ENCODE measurements at regions not wholly inside any gene's neighbourhood (a gene's known extent, or its start where the extent isn't known, plus 50 kb on each side); places are given as distances from the start of the nearest gene placed in this dataset.

DNA sequence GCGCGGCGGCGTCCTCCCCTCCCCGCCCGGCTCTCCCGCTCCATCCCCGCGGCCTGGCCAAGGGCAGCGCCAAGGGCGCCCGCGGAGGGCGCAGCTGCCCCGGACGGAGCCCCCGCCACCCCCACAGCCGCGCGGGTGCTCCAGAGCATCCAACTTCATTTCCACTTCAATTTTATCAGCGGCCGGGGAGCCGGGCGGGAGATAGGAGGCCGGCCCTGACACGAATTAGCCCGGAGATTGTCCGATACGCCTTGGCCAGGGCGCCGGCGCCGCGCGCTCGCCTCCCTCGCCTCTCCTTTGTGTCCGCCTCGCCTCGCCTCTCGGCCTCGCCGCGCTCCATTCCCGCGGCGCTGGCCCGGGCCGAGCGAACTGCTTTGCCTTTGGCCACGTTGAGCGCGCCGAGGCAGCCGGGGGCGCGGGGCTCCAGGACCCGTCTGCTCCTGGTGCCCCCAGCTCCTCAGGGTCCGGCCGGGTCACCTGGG lies 129.1 kb upstream of the LHX1 start:
- TF ChIP-seq, protein P1, sequence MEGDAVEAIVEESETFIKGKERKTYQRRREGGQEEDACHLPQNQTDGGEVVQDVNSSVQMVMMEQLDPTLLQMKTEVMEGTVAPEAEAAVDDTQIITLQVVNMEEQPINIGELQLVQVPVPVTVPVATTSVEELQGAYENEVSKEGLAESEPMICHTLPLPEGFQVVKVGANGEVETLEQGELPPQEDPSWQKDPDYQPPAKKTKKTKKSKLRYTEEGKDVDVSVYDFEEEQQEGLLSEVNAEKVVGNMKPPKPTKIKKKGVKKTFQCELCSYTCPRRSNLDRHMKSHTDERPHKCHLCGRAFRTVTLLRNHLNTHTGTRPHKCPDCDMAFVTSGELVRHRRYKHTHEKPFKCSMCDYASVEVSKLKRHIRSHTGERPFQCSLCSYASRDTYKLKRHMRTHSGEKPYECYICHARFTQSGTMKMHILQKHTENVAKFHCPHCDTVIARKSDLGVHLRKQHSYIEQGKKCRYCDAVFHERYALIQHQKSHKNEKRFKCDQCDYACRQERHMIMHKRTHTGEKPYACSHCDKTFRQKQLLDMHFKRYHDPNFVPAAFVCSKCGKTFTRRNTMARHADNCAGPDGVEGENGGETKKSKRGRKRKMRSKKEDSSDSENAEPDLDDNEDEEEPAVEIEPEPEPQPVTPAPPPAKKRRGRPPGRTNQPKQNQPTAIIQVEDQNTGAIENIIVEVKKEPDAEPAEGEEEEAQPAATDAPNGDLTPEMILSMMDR (IDR thresholded peaks at IDR 0.05; ENCODE audit: insufficient read depth, low read depth, low read length), result no peak
- TF ChIP-seq EZH2 (IDR thresholded peaks at IDR 0.05; ENCODE audit: insufficient read depth, low read length), result peak; percentile 85
